SH-SY5Y (cell line): ENCODE measurements at regions not wholly inside any gene's neighbourhood (a gene's known extent, or its start where the extent isn't known, plus 50 kb on each side); places are given as distances from the start of the nearest gene placed in this dataset.

Source experiments
- GATA2 ChIP-seq: IDR thresholded peaks from 2 replicates; pipeline ENCODE4 v1.6.1; 2011; ENCODE audit warnings: mild to moderate bottlenecking, low read depth, low read length
- GATA3 ChIP-seq: IDR thresholded peaks from 2 replicates; pipeline ENCODE4 v1.6.1; 2011; ENCODE audit warnings: low read depth, mild to moderate bottlenecking, low read length, moderate library complexity

DNA sequence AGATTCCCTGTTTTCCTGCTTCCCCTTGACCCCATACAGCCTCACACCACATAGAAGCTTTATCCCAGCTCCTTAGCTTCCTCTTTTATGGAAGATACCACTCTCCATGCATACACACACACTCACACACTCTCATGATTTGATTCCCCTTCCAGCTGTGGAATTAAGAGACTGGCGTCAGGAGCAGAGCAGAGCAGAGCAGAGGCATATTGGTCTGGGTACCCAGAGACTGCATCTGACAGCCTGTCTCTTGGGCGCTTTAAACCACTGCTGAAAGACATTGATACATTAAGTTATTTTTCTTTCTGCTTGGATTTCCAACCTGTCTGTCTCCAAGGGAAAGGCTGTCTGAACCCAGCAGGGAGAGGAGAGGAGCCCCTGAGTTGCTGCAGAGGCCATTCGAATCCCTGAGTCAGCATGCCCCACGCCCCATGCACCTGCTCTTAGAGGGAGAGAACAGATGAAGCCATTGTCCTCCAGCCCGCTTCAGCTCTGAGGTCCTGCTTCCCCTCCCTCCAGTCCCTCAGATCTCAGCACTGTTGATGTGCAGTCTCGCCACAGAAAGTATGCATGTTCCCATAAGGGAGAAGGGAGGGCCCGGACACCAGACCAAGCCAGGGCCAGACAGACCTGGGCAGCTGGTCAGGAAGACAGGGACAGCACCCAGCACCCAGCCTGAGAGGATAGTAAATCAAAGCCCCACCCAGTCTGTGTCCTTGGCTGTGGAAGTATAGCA is 66.7 kb upstream of the GJB5 start:
- TF ChIP-seq GATA2: no peak
- TF ChIP-seq GATA3: no peak
